GM21825 (cell line): ENCODE measurements at regions not wholly inside any gene's neighbourhood (a gene's known extent, or its start where the extent isn't known, plus 50 kb on each side); places are given as distances from the start of the nearest gene placed in this dataset.

Source experiments
- ATAC-seq: cut with Tn5 transposase; IDR thresholded peaks from one replicate; pipeline ENCODE4 v1.9.1; 2021; ENCODE audit warnings: mild to moderate bottlenecking, moderate library complexity; ENCODE audit not compliant: unreplicated experiment

- no peak for ATAC-seq
These were observed 150.4 kb upstream of the CCN2 start for GRCh38 chr6:132101535-132101934.

DNA sequence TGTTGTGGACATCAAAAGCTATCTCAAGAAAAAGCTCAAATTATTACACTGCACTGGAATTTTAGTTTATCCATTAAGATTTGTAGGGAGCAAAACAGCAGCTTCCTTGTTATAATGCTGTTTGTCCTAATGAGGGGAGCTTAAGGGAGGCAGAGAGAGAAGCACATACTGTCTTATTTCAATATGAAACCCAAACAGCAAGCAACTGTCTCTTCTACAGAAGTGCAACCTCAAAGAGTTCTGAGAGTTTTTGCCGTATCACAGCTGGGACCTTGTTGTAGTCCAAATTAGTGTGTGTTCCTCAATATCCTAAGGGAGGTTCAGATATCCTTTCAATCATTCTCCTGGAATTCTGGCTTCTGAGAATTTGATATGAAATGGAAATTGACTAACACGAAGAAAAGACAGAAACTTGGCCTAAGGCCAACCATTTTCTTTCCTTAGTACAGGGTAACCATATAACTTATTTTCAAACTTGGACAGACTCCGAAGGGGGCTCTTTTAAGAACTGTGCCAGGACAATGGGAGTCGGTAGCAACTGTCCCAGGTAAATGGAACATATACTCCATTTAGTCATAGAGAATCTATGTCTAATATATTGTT lies 149.3 kb upstream of the CCN2 start:
- no peak for ATAC-seq

DNA sequence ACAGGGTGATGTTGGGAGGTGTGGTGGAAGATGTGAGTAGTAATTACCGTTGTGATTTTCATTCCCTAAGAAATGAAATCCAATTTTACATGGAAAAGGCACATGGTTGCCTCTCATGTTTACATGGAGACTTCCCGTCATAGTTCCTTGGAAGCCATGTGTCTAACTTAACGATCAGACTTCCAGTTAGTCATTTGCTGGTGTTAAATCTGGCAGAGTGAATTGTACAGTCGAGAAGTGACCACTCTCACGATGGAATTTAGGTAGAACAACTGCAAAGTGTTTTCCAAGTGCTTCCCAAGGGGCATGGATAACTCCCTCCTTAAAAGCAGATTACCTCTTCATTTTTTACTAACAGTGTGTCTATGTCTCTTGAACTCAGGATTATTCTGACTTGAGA lies 145.8 kb upstream of the CCN2 start:
- no peak for ATAC-seq

GRCh38 chr6:132096245-132096644 lies 145.1 kb upstream of the CCN2 start:
- ATAC-seq: no peak

DNA sequence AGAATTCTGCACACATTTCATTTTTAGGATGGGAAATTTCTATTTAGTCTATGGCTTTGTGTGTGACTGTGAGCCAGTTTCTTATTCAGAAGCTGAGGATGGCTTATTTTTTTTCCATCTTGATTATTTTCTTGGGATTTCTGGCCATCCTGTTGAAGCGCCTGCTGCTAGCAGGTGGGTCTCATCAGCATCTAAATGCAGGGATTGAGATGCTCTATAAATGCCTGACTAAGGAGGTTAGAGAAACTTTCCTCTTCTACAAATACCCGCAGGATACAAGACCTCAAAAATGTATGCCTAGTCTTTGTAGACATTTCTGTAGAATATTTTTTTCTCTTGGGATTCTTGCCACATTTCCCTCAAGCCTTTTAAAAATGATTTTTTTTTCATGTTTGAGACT lies 138.0 kb upstream of the CCN2 start:
- no peak for ATAC-seq

DNA sequence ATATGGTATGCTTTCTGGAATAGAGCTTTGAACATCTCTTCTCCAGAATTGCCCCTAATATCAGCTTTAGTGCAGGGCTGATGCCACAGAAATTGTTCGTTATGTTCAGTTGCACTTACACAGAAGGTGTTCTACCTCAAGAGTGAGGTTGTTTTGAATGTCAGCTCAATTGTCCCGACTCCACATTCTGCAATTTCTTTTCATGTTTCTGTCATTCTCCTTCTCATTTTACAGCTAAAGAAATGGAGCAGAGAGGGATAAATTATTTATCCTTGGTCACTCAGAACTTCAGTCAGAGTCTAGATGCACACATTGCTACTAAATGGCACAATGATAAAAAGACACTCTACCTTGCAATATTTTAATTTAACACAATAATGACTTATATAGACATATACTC lies 137.0 kb upstream of the CCN2 start:
- no peak for ATAC-seq

- ATAC-seq: no peak
These were observed 136.2 kb upstream of the CCN2 start for GRCh38 chr6:132087391-132087790.

DNA sequence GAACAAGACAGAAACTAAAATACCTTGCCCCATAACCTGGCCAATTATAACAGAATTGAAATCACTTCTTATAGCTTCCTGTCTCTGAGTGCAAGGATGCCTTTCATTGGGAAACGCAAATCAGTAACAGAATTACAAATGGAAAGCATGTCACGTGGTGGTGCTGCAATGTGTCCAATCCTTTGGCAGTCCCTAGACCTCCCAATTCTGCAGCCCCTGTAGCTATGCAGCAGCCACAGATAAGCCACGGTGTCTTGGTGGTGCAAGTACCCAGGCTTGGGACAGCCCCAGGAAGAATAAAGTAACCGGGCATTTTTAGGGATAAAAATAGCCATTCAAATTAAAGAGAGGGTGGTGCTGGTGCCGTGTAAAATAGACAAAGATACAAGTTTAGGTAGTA lies 134.6 kb upstream of the CCN2 start:
- ATAC-seq: no peak

DNA sequence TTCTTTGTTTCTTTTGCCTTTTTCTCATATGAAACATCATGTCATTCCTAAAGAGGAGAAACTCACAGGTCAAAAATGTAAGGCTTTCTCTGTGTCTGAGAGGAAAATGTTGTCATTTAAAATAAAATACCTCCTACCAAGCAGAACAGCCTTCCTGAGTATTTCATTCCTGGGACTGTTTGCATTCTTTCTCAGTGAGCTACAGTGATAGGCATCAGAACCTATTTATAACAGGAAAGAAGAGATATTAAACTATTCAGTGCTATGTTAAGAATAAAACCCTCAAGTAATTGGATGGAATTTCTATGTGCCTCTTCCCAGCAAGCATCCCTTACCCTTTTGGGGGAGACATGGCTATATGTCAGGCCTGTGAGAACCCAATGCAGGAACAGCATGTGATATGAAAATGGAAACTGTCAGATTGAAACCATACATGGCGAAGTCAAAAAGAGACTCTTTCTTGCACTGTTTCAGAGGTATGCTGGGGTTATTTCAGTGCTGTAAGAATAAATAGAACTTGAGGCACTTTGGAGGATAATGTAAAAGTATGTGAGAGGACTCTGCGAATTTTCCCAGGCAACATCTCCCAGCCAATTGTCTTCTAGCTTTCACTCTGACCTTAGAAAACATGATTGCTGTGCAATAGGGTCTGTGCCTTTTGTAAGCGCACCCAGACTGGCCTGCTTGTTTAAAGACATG lies 133.8 kb upstream of the CCN2 start:
- peak; percentile 79 for ATAC-seq

- ATAC-seq: no peak
These were observed 131.2 kb upstream of the CCN2 start for GRCh38 chr6:132082421-132082820.

DNA sequence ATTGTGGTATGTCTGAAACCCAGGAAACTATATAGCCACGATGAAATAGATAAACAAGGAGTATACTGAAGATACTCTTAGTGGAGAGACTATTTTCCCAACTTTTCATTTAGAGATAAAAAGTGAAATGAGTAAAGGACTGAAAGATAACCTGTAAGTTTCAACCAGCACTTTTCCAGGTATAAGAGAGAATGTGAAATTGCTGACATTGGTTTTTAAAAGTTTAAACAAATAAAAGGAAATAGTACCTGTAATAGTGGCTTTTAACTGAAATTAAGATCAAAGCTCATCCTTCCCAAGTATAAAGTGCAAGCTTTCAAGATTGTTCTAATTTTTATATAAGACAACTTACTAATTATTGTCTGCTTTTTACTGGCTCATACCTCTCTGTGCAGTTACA lies 130.2 kb upstream of the CCN2 start:
- ATAC-seq: no peak

DNA sequence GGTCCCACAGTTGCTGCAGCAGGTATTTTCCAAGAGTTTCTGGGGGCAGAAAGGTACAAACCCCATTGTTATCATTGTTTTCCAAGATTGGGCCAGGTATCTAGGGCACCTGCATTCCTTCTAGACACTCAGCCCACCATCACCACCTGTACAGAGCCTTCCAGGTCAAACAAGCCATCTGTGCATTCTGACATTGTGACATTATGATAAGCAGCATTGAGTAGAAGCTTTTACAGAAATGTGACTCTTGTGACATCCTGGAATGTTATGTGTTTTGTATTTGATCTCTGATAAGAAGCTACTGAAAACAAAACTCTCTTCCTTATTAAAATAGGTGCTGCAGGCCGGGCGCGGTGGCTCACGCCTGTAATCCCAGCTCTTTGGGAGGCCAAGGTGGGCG lies 128.1 kb upstream of the CCN2 start:
- no peak for ATAC-seq

DNA sequence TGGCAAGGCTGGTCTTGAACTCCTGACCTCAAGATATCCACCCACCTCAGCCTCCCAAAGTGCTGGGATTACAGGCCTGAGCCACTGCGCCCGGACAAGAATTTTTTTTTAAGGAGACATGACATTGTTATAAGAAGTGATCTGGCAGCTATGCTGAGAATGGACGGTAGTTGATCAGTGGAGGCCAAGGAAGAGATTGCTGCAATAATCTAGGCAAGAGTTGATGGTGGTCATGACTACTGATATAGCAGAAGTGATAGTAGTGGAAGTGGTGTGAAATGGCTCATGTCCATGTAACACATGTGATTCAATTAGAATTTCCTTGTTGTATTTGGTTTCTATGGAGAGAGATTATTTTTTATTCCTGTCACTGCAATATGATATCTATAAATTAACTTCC lies 125.3 kb upstream of the CCN2 start:
- ATAC-seq: no peak

- ATAC-seq: no peak
These were observed 121.7 kb upstream of the CCN2 start for GRCh38 chr6:132072831-132073230.

- ATAC-seq: no peak
These were observed 121.1 kb upstream of the CCN2 start for GRCh38 chr6:132072271-132072670.

DNA sequence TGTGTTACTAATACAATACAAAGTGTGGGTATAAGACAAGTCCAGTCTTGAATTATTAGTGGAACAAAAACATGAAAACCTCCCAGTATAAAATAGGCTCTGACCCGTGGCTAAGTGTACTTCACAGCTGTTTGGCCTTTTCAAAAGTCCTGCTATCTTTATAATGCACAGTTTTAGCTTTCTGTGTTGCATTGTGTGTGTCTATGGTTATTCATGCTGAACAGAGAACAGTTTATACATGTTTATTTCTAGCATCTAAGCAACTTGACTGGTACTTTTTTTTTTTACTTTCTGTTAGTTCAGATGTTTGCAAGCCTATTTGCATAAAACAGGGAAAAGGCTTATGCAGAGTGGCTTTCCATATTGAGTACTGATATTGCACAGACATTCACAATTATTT lies 119.2 kb upstream of the CCN2 start:
- ATAC-seq: no peak

GRCh38 chr6:132068766-132069165 lies 117.6 kb upstream of the CCN2 start:
- ATAC-seq: no peak

DNA sequence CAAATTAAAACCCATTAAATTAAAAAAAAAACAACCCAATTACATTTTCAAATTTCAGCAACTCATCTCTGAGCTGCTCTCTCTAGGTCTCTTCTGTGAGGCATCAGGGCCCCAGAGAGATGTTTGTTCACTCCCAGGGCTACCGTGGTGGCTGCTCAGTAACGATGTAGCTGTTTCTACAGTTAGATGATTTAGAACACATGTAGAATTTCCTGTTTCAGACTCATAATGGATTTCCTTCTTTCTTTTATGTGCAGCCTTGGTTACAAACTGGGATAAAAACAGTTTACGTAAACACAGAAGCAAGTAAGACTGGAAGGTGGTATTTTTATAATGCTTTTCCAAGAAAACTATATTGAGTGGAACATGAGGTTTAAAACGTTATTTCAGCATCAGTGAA lies 116.1 kb upstream of the CCN2 start:
- no peak for ATAC-seq

DNA sequence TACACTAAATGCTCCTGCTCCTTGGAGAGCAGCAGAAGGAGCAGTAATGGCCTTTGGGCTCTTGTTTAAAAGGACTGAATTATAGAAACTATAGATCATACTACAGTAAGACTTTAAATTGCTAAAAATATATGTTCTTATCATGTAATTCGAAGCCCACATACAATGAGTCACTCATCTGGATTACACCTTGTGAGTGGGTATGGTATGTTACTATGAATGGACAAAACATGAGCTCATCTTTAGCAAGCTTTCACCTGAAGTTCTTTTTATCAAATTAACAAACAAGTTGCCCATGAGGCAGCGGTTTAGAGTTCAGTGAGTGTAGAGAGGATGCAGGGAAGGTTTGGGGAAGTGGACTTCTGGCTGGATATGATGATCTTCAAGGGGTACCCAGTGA lies 114.4 kb upstream of the CCN2 start:
- ATAC-seq: no peak

DNA sequence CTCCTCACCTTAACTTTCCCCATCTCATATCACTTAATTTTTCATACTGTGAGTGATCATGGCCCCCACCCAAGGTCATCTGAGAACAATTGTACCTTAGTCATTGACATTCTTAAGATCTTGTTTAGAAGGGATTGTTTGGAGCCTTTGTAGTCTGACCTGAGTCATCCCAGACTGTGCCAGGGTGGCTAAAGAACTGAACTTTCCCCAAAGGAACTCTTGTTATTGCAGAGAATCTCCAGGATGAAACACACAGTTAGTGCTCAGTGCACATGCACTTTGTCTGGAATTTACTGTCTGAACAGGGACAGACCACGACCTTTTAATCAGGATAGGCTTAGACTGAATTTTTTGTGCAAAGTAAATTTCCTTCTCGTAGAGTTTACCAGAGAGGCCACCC lies 112.6 kb upstream of the CCN2 start:
- ATAC-seq: no peak

DNA sequence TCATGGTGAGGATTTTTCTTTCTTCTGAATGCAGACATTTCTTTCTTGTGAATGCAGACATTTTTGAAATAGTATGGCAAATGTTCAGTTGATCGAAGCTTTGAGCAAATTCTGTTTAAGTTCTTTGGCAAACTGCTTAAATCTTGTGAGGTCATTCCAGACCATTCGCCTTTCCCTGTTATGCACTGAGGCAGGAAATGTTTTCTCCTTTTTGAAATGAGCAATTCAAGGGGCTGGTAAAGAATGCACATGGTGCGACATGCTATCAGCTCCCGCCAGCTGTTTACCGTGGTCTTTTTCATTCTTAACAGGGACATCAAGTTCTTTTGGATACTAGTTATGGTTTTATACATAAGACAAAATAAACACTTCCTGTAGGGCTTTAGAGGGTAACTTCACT lies 112.0 kb upstream of the CCN2 start:
- no peak for ATAC-seq

DNA sequence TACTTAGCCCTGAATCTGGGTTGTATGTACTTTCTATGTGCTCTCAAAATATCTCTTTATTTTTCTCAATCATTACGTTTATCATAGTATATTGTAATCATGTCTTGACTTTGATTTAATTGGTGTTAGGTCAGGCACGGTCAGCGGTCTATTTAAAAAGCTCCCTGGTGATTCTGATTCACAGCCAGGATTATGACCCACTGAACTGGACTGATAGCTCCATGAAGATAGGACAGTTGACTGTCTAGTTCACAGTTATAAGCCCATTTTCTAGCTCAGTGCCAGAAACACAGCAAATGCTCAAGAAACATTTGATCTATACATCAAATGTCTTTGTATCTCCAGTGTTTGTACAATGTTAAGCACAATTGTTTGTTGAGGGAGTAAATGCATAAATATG lies 111.5 kb upstream of the CCN2 start:
- no peak for ATAC-seq

- no peak for ATAC-seq
These were observed 110.2 kb upstream of the CCN2 start for GRCh38 chr6:132061381-132061780.
